A673 (cell line): ENCODE measurements at regions not wholly inside any gene's neighbourhood (a gene's known extent, or its start where the extent isn't known, plus 50 kb on each side); places are given as distances from the start of the nearest gene placed in this dataset.

ENCODE experiments used
- BruUV-seq: library from RNA; stranded (reverse); fragments of 400-500 nt; replicated peaks from 2 replicates; lab custom pipeline; 2021; lab: Mats Ljungman, UMichigan
- CTCF ChIA-PET: fragments of 300-600 bp; sonication (Branson Sonifier 250); formaldehyde crosslinking; loops from one replicate; lab custom pipeline; 2022; ENCODE audit warnings: antibody characterized with exemption; lab: Charles Lee
- POLR2A ChIA-PET: fragments of 300-600 bp; sonication (Branson Sonifier 250); formaldehyde crosslinking; loops from one replicate; lab custom pipeline; 2022; ENCODE audit warnings: antibody characterized with exemption; ENCODE audit not compliant: low non-redundant PET; lab: Charles Lee
- DNase-seq: peaks from one replicate; pipeline ENCODE4 v3.0.0-alpha.2; 2015; ENCODE audit warnings: low spot score
- H3K27ac ChIP-seq: fragments of 200-600 bp; sonication (generic); 2 replicates; pipeline ENCODE4 v1.5.1; 2016; ENCODE audit warnings: mixed run types, low read depth, mild to moderate bottlenecking, mixed read lengths, antibody characterized with exemption, low read length; ENCODE audit not compliant: poor library complexity, severe bottlenecking
- H3K27me3 ChIP-seq: fragments of 200-600 bp; sonication (generic); replicated peaks from 2 replicates; pipeline ENCODE4 v1.6.1; 2017; ENCODE audit warnings: mixed run types, low read depth, mild to moderate bottlenecking, mixed read lengths, antibody characterized with exemption, low read length; ENCODE audit not compliant: insufficient read depth, poor library complexity
- H3K36me3 ChIP-seq: fragments of 200-600 bp; sonication (generic); 2 replicates; pipeline ENCODE4 v1.6.1; 2016; ENCODE audit warnings: mixed run types, mild to moderate bottlenecking, mixed read lengths, antibody characterized with exemption, low read length; ENCODE audit not compliant: insufficient read depth, poor library complexity, severe bottlenecking
- H3K4me1 ChIP-seq: fragments of 200-600 bp; sonication (generic); 2 replicates; pipeline ENCODE4 v1.6.1; 2017; ENCODE audit warnings: mixed run types, mild to moderate bottlenecking, mixed read lengths, antibody characterized with exemption, low read length; ENCODE audit not compliant: insufficient read depth, poor library complexity, severe bottlenecking
- H3K4me3 ChIP-seq: fragments of 200-600 bp; sonication (generic); 2 replicates; pipeline ENCODE4 v1.5.1; 2016; ENCODE audit warnings: low read depth, mixed run types, mild to moderate bottlenecking, mixed read lengths, low read length; ENCODE audit not compliant: poor library complexity, severe bottlenecking
- H3K9me3 ChIP-seq: fragments of 200-600 bp; sonication (generic); 2 replicates; pipeline ENCODE4 v1.6.1; 2016; ENCODE audit warnings: mixed run types, low read depth, mild to moderate bottlenecking, mixed read lengths, antibody characterized with exemption, low read length; ENCODE audit not compliant: poor library complexity, severe bottlenecking
- CTCF ChIP-seq: fragments of 300-800, 200-600 bp; sonication (generic); conservative IDR thresholded peaks from 2 replicates; pipeline ENCODE4 v1.5.1; 2017; ENCODE audit warnings: low read depth, mild to moderate bottlenecking, antibody characterized with exemption, low read length, moderate library complexity, mixed read lengths
- EZH2 ChIP-seq: fragments of 200-600 bp; sonication (generic); IDR thresholded peaks from 2 replicates; pipeline ENCODE4 v1.6.1; 2017; ENCODE audit warnings: borderline replicate concordance, low read depth, mild to moderate bottlenecking, mixed read lengths, antibody characterized with exemption, low read length; ENCODE audit not compliant: poor library complexity, severe bottlenecking
- intact Hi-C: fragments of 100-400 bp; cut with micrococcal nuclease; formaldehyde crosslinking; loops from one replicate; pipeline ENCODE4 v1.10.0; 2022; ENCODE audit not compliant: unreplicated experiment

- Histone ChIP-seq H3K36me3 (no peaks in the 10 kb centered on the region), H3K9me3 (no peaks in the 10 kb centered on the region), H3K4me1 (no peaks in the 10 kb centered on the region), H3K27me3 (peaks cover 13% of the 10 kb centered on the region), H3K4me3 (no peak overlapping the region), H3K27ac (no peak overlapping the region)
- TF ChIP-seq EZH2 (no peak), CTCF (no peak)
- BruUV-seq = no TSS peak
- no peak for DNase-seq
- ChIA-PET POLR2A (no interaction called here), CTCF (no interaction called here)
- intact Hi-C loops = no loop called here
Measured at GRCh38 chr17:73910821-73911515, 266.7 kb upstream of the SDK2 start.

- POLR2A ChIA-PET = no interaction called here
- no TSS peak for BruUV-seq
Measured at GRCh38 chr17:73911726-73912372, 267.6 kb upstream of the SDK2 start.

DNA sequence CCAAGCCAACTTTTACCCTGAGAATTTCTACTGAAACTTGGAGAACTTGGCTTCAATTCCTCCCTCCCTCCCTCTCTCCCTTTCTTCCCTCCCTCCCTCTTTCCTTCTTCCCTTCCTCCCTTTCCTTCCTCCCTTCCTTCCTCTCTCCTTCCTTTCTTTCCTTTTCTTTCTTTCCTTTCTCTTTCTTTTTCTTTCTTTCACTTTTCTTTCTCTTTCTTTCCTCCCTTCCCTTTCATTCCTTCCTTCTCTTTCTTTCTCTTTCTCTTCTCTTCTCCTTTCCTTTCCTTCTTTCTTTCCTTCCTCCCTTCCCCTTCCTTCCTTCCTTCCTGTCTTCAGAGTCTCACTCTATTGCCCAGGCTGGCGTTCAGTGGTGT is 268.1 kb upstream of the SDK2 start:
- DNase-seq = no peak
- H3K27ac ChIP-seq = no peak overlapping the region
- BruUV-seq = no TSS peak
- ChIA-PET CTCF (no interaction called here), POLR2A (no interaction called here)
- intact Hi-C loops = no loop called here
- H3K36me3 ChIP-seq = no peaks in the 10 kb centered on the region
- no peaks in the 10 kb centered on the region for H3K9me3 ChIP-seq
- H3K27me3 ChIP-seq = peaks cover 13% of the 10 kb centered on the region
- no peak overlapping the region for H3K4me3 ChIP-seq
- H3K4me1 ChIP-seq = no peaks in the 10 kb centered on the region
- TF ChIP-seq EZH2 (no peak), CTCF (no peak)

More at GRCh38 chr17:73911726-73912372, 267.6 kb upstream of the SDK2 start:
- Histone ChIP-seq H3K4me1 (no peaks in the 10 kb centered on the region), H3K36me3 (no peaks in the 10 kb centered on the region), H3K4me3 (no peak overlapping the region), H3K27ac (no peak overlapping the region), H3K9me3 (no peaks in the 10 kb centered on the region), H3K27me3 (peaks cover 13% of the 10 kb centered on the region)
- intact Hi-C loops = no loop called here
- TF ChIP-seq CTCF (no peak), EZH2 (no peak)
- CTCF ChIA-PET = no interaction called here
- DNase-seq = no peak
